Stromal cell of bone marrow (primary cell): ENCODE measurements at regions not wholly inside any gene's neighbourhood (a gene's known extent, or its start where the extent isn't known, plus 50 kb on each side); places are given as distances from the start of the nearest gene placed in this dataset.
"Not testable (repeated sequence)": the region's sequence is repeated elsewhere in the genome, so short reads cannot be mapped to it uniquely, and the experiment has no call there.

Source experiments
- DNase-seq: peaks from one replicate; pipeline ENCODE4 v3.0.0-alpha.2; 2012; ENCODE audit warnings: low read depth

- not testable (repeated sequence) for DNase-seq
These were observed 240.3 kb downstream of the RTP5 start for GRCh38 chr2:242109819-242110218.

- not testable (repeated sequence) for DNase-seq
These were observed 242.4 kb downstream of the RTP5 start for GRCh38 chr2:242111954-242112353.

DNA sequence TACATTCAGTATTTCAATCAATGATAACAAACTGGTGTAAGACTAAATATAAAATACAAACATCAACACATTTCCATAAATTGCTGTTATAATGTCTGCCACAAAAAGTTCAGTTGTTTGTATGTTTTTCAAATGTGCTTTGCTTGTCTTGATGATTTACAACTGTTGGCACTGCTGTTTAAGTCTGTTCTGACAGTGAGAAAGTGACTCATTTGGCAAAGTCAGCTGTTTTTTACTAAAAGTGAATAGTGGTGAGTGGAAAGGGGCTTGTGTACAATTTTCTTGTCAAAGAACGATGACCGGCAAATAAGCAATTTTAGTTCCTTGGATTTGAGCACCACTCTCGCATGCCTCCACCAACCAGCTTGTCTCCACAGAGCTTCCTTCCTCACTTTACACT is 244.0 kb downstream of the RTP5 start:
- DNase-seq, result not testable (repeated sequence)

DNA sequence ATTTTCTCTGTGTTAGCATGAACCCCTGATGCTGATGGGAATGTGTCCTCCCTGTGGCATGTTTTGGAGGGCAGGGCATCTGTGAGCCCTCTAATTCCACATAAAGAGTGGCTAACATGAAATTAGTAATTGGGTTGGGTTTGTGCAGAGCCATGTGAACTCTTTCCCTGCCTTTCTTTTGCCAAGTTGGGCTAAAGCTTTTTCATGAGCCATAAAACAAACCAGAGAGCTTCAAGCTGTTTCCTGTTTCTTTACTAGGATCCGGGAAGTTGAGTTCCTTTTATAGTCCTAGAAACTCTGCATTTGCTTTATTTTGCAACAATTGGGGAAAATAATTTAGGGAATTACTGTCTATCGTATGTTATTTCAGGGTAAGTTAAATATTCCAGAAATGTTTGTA is 247.1 kb downstream of the RTP5 start:
- not testable (repeated sequence) for DNase-seq

DNA sequence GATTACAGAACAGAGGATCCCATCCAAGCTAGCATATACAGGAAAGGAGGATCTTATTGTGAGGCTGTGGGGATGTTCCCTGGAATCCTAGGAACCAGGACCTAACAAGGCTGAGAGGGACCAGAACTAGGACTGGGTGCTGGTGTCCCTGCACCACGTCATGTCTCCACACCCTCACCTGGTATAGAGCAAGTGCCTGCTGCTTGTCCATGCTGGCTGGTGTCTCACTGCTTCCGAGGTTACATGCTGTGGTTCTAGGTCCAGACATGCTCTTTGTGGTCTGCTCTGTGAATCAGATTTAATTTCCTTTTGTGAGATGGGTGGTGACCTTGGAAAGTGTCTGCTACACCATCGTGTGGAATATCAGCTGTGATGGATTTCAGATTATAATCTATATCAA is 247.8 kb downstream of the RTP5 start:
- DNase-seq, result not testable (repeated sequence)

- not testable (repeated sequence) for DNase-seq
These were observed 250.2 kb downstream of the RTP5 start for GRCh38 chr2:242119682-242120081.

GRCh38 chr2:242130682-242131081 is 261.2 kb downstream of the RTP5 start:
- DNase-seq, result not testable (repeated sequence)

- not testable (repeated sequence) for DNase-seq
These were observed 290.4 kb downstream of the RTP5 start for GRCh38 chr2:242159921-242160320.

DNA sequence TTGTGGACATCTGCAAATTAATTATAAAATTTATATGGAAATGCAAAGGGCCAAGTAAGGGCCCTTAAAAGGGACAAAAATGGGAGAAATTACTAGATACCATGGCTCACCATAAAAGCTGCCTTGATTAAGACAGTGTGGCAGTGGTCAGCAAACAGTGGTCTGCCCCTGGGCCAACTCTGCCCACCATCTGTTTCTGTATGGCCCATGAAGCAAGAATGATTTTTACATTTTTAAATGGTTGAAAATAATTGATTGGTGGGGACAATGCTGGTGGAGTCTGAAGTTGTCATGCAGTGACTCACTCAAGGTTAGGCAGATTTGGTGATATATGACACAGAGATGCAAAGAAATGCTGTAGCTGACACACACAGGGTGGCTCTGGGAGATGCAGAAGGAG is 295.6 kb downstream of the RTP5 start:
- not testable (repeated sequence) for DNase-seq

GRCh38 chr2:242171290-242171689 is 301.8 kb downstream of the RTP5 start:
- DNase-seq, result not testable (repeated sequence)
